ENCODE measurements at regions not wholly inside any gene's neighbourhood (a gene's known extent, or its start where the extent isn't known, plus 50 kb on each side); places are given as distances from the start of the nearest gene placed in this dataset.

GRCh38 chr12:131421509-131422186 lies 289.2 kb upstream of the SFSWAP start:
- Histone ChIP-seq H3K36me3 (no peaks in the 10 kb centered on the region), H3K4me3 (no peak overlapping the region), H3K4me1 (no peaks in the 10 kb centered on the region), H3K27me3 (peaks cover 0 to 5% (median 0%) of the 10 kb centered on the region in 3 donors), H3K27ac (no peak overlapping the region), H3K9me3 (no peaks in the 10 kb centered on the region)
- no peak for DNase-seq
- TF ChIP-seq CTCF (IDR thresholded peaks at IDR 0.05): no peak
- no peak for TF ChIP-seq EP300 (IDR thresholded peaks at IDR 0.05)
- TF ChIP-seq POLR2AphosphoS5 (IDR thresholded peaks at IDR 0.05): no peak
- no peak for TF ChIP-seq POLR2A (IDR thresholded peaks at IDR 0.05)
- intact Hi-C loops (cut with DNase I): no loop called here
- 68 to 77% methylated on average over 10 of the region's 10 CpGs for WGBS, 2 donors

- Histone ChIP-seq H3K4me1 (no peaks in the 10 kb centered on the region), H3K36me3 (no peaks in the 10 kb centered on the region), H3K27me3 (peaks cover 0 to 5% (median 0%) of the 10 kb centered on the region in 3 donors), H3K9me3 (no peaks in the 10 kb centered on the region), H3K4me3 (no peak overlapping the region), H3K27ac (no peak overlapping the region)
- TF ChIP-seq CTCF (IDR thresholded peaks at IDR 0.05): no peak
- TF ChIP-seq POLR2AphosphoS5 (IDR thresholded peaks at IDR 0.05): no peak
- TF ChIP-seq POLR2A (IDR thresholded peaks at IDR 0.05): no peak
- no peak for TF ChIP-seq EP300 (IDR thresholded peaks at IDR 0.05)
- no peak for DNase-seq
- intact Hi-C loops (cut with DNase I): no loop called here
- 73 to 78% methylated on average over 5 of the region's 5 CpGs for WGBS, 2 donors
Observed at GRCh38 chr12:131422187-131422520, 288.7 kb upstream of the SFSWAP start.

- Histone ChIP-seq H3K27me3 (peaks cover 0 to 5% (median 0%) of the 10 kb centered on the region in 3 donors), H3K9me3 (no peaks in the 10 kb centered on the region), H3K36me3 (no peaks in the 10 kb centered on the region), H3K27ac (no peak overlapping the region), H3K4me3 (no peak overlapping the region), H3K4me1 (no peaks in the 10 kb centered on the region)
- 67 to 82% methylated on average over 9 of the region's 9 CpGs for WGBS, 2 donors
- TF ChIP-seq EP300 (IDR thresholded peaks at IDR 0.05): no peak
- no peak for TF ChIP-seq POLR2AphosphoS5 (IDR thresholded peaks at IDR 0.05)
- no peak for TF ChIP-seq POLR2A (IDR thresholded peaks at IDR 0.05)
- TF ChIP-seq CTCF (IDR thresholded peaks at IDR 0.05): no peak
- intact Hi-C loops (cut with DNase I): no loop called here
- DNase-seq: no peak
Observed at GRCh38 chr12:131422744-131423143, 288.1 kb upstream of the SFSWAP start.

GRCh38 chr12:131424270-131424669 lies 286.6 kb upstream of the SFSWAP start:
- Histone ChIP-seq H3K27me3 (peaks cover 0 to 10% (median 0%) of the 10 kb centered on the region in 3 donors), H3K36me3 (no peaks in the 10 kb centered on the region), H3K27ac (no peak overlapping the region), H3K9me3 (no peaks in the 10 kb centered on the region), H3K4me1 (no peaks in the 10 kb centered on the region), H3K4me3 (no peak overlapping the region)
- no peak for TF ChIP-seq EP300 (IDR thresholded peaks at IDR 0.05)
- no peak for TF ChIP-seq POLR2AphosphoS5 (IDR thresholded peaks at IDR 0.05)
- no peak for TF ChIP-seq POLR2A (IDR thresholded peaks at IDR 0.05)
- no peak for TF ChIP-seq CTCF (IDR thresholded peaks at IDR 0.05)
- intact Hi-C loops (cut with DNase I): no loop called here
- DNase-seq: no peak
